ENCODE measurements at regions not wholly inside any gene's neighbourhood (a gene's known extent, or its start where the extent isn't known, plus 50 kb on each side); places are given as distances from the start of the nearest gene placed in this dataset.
A peak's percentile ranks its signal among the peaks of the same experiment; 100 is the strongest.
"Not testable (repeated sequence)": the region's sequence is repeated elsewhere in the genome, so short reads cannot be mapped to it uniquely, and the experiment has no call there.

DNA sequence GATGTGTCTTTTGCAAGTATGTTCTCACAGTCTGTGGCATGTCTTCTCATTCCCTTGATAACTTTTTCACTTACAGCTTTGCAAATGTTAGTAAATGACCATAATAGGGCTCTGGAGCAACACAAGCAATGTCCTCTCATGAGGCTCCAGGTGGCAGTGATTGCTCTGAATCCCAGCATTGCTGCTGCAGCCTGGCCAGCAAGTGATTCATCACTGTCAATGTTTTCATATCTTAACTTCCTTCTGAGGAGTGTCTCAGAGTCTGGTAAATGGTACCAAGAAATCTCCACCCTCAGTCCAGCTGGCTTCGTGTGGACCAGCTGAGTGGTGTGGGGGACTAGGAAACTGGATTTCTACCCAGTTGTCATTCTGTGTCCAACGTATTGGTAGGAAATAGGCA lies 139.6 kb downstream of the MYLK4 start:
- DNase-seq, result no peak

DNA sequence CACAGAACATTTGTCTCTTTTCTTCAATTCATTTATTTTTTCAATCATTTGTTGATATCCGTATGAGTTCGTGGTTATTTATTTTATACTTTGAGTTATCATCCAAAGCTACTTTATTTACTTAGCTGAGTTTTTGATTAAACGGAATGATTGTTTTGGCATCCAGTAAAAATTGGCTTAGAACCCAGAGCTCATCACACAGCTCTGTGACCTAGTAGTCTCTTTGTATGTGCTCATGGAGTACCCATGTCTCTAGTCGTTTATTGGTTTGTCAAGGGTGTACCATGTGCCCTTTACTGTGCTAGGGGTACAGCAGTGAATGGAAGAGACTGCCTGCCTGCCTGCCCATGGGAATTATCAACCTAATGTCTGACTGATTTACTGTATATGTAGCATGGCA lies 142.2 kb downstream of the MYLK4 start:
- DNase-seq, result no peak

DNA sequence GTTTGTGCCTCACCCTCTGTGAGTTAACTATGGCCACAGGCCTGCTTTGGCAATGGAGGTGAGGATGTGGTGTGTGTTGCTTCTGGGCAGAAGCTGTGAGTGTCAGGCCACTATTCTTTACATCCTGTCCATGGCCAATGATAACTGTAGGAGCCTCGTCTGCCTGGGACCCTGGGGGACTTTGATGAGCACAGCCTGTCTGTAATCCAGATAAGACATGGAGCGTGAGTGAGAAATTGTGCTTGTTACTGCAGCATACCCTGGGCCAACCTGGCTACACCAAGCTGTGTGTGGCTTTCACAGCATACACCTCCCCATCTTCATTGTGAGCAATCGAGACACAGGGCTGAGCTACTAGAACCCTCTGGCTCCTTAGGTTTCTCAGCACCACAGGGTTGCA lies 150.4 kb downstream of the MYLK4 start:
- DNase-seq, result no peak

DNA sequence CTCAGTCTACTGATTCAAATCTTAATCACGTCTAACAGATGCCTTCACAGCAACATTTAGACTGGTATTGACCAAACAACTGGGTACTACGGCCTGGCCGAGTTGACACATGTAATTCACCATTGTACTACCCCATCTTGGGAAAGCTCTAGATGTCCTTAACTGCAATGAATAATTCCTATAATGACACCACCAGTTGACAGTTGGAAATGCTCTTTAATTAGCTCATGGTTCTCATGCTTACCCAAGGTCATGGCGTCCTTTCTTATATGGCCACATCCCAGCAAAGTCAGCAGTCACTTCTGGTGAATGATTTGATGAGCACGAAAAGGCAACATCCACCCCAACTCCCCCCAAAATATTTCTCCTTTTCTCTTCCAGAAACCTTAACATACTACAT lies 150.9 kb downstream of the MYLK4 start:
- DNase-seq, result no peak

DNA sequence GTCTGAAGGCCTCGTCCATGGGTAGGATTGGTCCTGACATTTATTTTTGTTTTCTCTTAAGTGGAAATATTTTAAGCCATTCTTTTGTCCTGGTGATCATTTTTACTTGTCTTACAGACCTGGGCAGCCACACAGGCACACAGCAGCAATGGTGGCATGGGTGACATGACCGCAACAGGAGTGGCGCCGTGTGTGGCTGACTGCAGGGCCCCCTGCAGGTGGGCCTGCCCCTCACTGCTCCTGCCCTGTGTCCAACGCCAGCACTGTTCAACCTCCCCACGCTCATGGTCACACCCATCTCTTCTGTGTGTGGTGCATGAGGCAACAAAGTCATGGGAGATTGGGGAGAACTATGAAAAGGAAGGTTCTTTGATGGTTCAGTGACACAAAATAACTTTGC lies 151.9 kb downstream of the MYLK4 start:
- no peak for DNase-seq

DNA sequence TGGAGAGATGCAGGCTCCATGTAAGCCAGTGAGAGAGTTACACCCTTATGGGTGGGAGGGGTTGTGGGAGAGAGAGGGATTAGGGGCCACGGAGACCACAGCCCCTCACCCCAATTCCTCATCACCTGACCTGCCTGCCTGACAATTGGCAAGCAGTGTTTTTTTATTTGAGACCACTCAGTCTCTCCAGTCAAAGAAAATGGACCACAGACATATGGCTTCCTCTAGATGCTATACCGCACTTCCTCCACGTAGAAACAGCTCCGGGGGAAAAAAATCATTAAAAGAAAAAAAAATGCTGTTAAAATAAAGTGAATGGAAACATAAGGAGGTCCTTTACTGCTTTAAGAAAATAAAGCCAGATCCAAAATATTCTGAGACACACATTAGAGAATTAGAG lies 152.7 kb downstream of the MYLK4 start:
- no peak for DNase-seq

DNA sequence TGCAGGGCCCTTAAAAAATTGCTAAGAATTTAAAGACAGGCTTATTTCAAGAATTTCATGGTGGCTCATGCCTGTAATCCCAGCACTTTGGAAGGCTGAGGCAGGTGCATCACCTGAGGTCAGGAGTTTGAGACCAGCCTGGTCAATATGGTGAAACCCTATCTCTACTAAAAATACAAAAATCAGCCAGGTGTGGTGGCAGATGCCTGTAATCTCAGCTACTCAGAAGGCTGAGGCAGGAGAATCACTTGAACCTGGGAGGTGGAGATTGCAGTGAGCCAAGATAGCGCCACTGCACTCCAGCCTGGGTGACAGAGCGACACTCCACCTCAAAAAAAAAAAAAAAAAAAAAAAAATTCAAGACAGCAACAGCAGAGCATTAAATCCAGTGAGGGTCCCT lies 153.3 kb downstream of the MYLK4 start:
- not testable (repeated sequence) for DNase-seq

DNA sequence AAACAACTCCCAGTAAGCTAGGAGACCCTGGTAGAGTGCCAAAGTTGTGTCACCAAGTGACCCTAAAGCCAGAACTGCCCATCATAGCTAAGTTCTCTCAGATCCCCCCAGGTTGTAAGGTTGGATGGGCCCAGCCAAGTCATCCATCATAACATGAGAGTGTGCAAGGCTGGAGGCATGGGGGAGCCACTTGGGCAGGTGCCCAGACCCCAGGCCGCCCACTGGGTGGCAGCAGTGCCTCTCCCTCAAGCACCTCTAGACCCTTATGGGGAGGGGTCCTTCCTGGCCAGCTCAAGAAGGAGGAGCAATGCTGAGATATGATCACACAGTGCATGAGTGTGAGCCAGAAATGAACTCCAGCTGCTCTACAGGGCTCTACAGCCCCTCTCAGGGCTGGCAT lies 154.5 kb downstream of the MYLK4 start:
- no peak for DNase-seq

DNA sequence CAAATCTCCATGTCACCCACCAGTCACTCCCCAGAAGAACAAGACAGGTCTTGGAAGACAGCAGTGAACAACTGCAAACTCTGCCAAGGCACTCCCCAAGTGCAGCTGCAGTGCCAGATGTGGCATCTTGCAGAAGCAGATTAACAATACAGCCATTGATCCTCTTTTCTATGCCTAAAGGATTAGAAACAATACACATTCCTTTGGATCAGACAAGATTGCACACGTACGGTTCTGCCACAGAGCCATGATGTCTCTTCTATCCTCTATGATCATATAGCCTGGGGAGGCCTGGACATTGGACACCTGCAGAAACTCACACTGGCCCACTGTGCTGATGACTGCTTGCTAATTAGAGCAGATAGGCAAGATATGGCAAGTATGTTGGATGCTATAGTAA lies 155.9 kb downstream of the MYLK4 start:
- DNase-seq, result no peak

DNA sequence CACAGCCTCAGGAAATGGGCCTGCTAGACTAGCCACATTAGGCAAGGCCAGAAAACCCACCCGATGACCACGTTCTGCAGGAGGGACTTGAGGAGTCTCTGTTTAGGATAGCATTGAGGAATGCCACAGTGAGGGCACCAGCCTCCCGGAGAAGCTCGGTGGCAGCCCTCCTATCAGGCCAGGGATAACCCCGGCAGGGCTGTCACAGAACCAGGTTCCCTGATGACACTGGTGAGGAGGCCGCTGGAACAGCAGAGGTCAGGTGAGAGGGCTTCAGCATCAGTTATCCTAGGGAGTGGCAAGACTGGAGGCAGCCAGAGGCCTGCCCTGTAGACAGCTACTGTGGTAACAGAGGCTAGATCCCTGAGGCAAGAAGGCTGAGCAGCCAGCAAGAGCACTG lies 157.6 kb downstream of the MYLK4 start:
- no peak for DNase-seq

DNA sequence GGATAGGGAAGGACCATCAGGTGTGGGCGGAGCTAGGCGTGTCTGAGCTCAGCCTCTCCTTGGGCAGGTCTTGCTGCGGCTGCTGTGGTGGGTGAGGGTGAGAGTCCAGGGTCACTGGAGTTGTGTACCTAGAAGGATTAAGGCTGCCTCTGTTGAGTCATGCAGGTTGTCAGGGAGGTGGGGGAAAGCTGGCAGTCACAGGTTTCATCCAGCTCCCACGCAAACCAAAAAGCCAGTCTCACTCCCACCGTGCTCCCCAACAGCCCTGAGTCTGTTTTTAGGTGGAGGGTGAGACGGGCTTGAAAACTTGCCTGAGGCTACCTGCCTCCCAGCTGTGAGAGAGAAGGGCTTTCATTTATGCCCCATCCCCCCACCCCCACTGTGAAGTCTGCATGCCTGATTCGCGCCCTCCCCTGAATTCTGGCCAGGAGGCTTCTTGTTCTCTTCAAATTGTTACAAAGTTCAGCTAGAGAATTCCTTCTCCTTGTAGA lies 161.5 kb downstream of the MYLK4 start:
- DNase-seq, result no peak

DNA sequence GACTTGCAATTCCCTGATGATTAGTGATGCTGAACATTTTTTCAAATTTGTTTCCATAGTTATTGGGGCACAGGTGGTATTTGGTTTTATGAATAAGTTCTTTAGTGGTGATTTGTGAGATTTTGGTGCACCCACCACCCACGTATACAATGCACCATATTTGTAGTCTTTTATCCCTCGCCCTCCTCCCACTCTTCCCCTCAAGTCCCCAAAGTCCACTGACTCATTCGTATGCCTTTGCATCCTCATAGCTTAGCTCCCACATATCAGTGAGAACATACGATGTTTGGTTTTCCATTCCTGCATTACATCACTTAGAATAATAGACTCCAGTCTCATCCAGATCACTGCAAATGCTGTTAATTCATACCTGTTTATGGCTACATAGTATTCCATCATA lies 167.3 kb downstream of the MYLK4 start:
- DNase-seq, result no peak

DNA sequence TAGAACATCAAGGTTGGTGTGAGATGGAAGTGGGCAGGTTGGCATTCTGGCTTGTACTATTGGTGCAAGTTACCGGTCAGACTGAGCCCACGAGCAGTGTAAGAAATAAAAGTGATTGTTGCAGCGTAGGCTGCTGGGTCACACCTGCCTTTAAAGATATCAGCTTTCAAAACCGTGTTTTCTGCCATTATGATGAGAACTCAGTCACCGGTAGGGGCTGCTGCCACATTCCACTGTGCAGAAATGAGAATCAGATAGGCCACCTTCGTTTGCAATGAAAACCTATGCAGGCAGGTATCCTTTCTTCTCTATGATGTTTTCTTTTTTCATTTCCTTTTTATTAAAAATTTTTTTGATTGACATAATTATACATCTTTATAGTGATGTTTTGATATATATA lies 168.5 kb downstream of the MYLK4 start:
- no peak for DNase-seq

DNA sequence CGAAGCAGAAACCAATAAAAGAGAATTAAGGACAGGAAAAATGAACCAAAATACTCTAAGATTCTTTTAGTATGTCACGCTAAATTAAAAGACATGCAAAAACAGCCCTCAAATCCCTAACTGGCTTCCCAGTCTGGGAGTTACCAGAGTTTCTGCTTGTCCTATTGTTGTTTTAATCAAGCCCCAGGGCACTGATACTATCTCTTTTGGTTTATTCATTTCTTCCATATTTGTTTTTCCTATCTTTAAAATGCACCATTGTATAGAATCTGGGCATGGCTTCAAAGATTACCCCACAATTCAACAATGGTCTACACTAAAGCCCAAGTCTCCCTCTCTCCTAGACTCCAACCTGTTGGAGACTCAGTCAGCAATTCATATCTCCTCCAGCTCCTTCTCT lies 169.1 kb downstream of the MYLK4 start:
- DNase-seq, result no peak

DNA sequence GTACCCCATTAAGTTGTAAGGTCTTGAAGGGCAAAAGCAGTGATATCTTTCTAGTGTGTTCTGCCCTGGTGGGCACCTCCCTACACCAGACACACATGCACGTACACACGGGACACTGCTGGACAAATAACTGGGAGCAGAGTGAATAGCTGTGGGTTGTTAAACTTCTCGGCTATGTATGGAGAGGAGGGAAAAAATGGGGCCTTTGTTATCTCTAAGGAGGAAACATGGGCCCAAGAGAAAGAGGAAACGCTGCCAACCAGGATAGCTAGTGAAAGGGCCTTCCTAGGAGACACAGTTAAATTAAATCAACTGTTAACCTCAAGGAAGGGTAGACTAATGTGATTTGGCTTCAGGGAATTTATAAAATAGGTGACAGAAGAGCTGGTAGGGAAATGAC lies 169.7 kb downstream of the MYLK4 start:
- DNase-seq, result no peak

DNA sequence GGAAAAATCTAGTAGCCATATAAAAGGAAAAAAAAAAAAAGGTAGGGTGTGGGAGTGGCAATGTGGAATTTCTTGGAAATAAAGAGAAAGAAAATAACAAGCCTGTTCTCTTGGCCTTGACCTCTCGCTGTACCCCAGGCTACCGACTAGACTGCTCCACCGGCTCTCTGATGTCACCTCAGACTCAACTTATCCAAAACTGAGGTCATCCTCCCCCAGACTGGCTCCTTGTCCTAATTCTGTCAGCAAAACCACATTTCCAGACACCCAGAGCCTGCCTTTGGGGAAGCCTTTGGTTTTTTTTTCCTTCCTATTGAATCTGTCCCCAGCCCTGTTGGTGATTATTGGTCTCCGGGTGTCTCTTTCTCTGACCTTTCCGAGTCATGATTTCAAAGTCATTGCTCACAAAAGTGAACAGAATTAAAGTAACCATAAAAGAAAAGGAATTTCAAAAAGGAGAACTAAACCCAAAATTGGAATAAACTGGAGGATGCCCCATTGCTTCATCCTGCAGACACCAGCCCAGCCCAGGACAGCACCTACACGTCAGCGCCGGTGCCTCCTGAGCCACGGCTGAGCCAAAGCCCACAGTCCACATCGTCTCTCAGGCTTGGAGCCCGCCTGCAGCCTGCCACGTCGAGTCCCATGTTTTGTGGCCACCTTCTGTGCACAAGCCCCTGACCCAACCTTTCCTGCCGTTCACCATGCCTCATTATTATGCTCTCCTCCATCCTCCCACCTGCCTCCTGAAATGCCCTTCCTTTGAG lies 170.7 kb downstream of the MYLK4 start:
- peak; percentile 2 to 7 for DNase-seq

DNA sequence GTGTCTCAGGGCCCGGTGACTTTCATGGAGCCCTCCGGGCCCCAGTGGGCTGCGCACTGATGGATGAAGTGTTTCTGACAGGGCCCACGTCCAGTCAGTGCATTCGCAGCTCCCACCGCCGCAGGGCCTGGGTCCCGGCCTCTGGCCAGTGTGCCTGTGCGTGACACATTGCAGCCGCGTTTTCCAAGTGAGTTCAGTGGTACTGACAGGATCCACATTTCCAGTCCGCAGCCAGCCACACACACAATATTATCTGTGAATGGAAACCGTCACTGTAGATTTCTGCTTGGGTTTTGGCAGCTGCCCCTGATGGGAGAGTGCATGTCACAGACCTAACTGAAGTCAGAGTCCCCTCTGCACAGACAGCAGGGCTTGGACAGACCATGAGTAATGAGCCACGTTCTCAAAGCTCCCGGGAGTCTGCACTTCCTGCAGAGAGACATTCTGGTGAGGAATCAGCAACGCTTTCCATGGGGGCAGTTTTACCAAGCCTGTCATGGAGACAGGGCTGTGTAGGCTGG lies 171.4 kb downstream of the MYLK4 start:
- no peak for DNase-seq

DNA sequence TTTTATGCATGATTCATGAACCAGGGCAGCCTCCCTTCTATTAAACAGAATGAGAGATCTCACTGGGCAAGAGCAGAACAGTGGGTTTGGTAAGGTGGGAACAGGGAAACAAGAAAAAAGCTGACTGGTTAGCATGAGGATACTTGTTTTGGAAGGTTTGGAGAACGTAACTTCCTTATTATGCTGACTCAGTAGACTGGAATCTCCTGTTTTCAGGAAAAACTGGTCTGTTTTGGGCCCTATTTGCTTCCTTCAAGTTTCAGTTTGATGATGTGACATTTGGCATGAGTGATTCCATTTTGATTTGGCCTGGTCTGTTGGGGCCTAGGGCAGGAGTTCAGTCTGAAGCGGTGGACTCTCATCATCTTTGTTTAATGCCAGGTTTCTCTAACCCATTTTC lies 172.0 kb downstream of the MYLK4 start:
- DNase-seq, result no peak

DNA sequence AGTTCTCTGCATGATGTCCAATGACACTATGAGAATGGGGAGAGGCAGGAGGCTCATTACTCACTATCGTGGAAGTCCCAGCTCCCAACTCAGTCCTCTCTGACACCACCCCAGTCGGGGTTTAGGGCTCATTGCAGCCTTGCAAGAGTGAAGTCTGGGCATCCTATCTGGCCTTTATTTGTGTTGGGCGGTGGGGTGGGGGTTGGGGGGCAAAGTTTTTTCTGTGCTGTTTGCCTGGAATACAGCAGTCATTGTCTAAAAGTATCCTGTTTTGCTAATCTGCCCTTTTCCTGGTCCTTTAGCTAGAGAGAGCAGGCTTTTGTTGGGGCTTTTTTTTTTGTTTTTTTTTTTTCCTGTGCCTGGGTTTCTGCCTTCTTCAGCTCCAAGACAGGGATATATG lies 174.2 kb downstream of the MYLK4 start:
- DNase-seq, result no peak

DNA sequence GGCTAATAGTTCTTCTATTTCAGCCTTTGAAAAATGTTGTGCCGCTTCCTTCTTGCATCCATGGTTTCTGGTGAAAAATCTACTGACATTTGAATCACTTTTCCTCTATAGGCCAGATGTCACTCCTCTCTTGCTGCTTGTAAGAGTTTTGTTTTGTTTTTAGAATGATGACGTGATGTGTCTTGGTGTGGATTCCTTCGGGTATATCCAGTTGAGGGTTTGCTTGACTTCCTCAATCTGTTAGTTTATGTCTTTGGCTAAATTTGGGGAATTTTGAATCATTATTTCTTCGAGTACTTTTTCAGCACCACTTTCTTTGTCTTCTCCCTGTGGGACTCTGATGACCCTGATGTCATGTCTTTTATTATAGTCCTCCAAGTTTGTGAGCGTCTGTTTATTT lies 175.5 kb downstream of the MYLK4 start:
- DNase-seq, result peak in 1 of 2 donors; percentile 6

DNA sequence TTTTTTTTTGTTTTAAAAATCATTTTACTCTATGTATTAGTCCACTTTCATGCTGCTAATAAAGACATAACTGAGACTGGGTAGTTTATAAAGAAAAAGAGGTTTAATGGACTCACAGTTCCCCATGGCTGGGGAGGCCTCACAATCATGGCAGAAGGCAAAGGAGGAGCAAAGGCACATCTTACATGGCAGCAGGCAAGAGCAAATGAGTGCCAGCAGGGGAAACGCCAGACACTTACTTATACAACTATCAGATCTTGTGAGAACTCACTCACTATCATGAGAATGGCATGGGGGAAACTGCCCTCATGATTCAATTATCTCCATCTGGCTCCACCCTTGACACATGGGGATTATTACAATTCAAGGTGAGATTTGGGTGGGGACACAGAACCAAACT lies 181.3 kb downstream of the MYLK4 start:
- DNase-seq, result not testable (repeated sequence)

DNA sequence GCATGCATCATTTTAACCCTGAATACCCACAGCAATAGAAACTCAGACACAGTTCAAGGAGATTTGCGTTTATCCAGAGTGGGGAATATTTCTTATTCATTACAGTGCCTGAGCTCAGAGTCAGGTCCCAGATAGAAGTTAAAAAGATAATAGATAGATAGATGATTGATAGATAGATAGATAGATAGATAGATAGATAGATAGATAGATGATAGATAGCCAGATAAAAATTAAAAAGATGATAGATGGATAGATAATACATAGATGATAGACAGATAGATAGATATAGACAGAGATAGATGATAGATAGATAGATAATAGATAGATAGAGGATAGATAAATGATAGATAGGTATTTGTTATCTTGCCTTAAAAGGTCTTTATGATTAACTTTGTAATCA lies 184.7 kb downstream of the MYLK4 start:
- DNase-seq, result no peak

DNA sequence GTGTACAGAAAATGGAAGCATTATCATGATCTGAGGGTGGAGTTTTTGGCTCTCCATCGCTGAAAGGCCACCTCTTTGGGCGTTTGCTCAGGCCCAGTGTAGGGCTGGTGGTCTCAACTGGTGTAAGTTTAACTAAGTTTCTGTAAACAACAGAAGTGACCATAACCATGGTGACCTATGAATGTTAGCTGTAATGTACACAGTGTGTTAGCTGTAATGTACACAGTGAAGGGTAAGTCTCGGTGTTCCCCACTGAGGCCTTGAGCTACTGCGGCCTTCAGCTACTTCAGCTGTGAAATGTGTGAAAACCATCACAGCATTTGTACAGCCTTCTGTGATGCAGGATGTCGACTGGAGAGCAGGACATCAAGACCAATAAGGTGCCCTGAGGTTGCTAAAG lies 185.2 kb downstream of the MYLK4 start:
- no peak for DNase-seq

DNA sequence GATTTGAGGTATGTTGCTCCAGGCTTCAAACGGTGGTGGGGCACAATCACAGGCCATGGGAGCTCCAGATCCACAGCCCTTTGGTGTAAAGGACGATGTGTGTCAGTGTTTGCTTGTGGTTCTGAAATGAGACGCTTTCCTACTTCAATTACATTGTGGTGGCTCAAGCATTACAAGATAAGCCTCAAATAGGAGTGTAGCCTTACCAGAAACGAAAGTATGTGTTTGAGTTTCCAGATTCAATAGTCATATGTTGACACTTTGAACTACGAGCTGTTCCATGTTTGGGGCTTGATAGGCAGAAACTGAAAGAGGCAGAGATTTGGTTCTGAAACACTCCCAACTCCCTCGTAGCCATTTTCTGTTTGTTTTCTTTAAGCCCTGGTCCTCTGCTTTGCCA lies 187.1 kb downstream of the MYLK4 start:
- peak in 1 of 2 donors; percentile 25 for DNase-seq
